IPS-NIHi11 (cell line): ENCODE measurements at regions not wholly inside any gene's neighbourhood (a gene's known extent, or its start where the extent isn't known, plus 50 kb on each side); places are given as distances from the start of the nearest gene placed in this dataset.

Source experiments
- DNase-seq: peaks from one replicate; pipeline ENCODE4 v3.0.0; 2012; ENCODE audit warnings: mixed read lengths, low spot score

DNA sequence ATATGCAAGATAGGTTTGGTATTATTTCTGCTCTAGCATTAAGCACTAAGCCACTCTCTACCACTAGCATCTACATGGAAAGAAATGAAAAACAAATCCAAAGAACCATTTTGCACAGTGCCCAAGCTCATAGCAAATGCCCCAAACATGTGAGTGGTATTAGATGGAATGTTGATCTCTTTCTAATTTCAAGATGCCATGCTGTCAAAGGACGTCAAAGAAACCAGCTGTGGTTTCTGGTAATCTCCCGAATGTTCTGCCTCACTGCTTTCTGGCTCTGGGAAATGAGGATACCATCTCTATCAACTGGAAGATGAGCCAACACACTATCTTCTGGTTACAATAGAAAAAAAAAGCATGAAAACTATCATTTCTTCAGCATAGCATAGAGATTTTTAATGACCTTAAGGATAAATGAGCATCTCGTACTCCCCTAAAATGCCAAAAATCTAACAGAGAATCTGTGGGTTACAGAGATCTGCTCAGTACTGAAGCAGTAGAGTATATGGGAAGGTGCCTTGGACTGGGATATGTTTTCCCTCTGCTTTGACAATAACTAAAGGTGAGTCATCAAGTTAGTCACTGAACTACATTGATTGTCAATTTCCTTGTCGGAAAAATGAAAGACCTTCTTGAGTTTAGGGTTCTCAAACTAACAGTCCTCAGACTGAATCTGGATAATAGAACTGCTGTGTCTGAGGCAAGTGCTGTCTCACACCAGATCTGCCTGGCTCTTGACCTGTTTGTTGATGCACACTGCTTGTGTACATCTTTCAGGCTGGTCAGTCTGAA, 244.8 kb upstream of the NCKAP5 start:
- no peak for DNase-seq

DNA sequence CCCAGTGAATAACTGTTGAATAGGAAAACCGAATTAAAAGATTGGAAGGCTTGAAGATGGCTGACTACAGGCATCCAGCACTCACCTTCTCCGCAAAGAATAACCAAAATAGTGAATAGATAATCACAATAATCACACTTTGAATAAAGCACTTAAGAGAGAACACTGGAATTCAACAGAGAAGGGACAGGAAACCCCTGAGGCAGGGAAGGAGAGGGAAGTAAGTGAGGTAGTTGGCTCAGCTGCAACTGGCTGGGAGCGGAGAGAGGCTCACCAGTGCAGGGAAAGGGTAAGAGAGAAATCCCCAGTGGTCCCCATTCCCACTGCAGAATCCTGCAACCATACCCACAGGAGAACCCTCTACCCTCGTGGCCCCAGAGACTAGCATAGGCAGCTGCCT, 246.6 kb upstream of the NCKAP5 start:
- DNase-seq = no peak

DNA sequence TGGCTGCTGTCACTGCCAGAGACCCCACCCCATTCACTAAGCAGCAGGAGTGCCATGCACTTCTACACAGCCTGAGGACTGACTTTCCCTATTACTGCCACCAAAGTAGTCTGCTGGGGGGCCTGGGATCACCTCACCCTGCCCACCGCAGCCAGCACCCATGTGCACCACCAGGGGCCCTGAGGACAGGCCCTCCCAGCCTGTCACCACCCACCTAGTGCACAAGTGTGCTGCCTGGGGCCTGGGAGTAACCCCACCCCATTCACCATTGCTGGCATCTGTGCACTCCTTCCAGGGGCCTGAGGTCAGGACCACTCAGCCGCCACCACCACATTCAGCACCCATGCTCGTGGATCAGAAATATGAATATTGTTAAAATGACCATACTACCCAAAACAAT, 247.8 kb upstream of the NCKAP5 start:
- no peak for DNase-seq

- no peak for DNase-seq
Observed at GRCh38 chr2:133817680-133818566, 249.7 kb upstream of the NCKAP5 start.

DNA sequence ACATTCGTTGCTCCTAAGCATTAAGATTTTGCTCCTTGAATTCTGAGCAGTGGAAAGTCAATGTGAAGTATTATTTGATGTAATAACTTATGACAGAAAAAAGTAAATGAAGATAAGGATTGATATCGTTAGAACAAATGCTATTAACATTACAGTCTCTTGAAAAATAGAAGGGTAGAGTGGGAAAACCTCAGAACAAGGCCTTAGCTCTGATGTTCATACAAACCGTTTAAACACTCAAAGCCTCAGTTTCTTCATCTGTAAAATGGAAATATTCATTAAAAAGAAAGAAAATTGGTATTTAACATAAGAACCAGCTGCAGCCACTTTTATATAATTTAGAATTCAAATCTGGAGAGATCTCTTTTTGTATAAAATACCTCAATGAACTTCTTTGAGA, 250.4 kb upstream of the NCKAP5 start:
- DNase-seq = no peak

- no peak for DNase-seq
Observed at GRCh38 chr2:133819906-133820305, 251.6 kb upstream of the NCKAP5 start.

DNA sequence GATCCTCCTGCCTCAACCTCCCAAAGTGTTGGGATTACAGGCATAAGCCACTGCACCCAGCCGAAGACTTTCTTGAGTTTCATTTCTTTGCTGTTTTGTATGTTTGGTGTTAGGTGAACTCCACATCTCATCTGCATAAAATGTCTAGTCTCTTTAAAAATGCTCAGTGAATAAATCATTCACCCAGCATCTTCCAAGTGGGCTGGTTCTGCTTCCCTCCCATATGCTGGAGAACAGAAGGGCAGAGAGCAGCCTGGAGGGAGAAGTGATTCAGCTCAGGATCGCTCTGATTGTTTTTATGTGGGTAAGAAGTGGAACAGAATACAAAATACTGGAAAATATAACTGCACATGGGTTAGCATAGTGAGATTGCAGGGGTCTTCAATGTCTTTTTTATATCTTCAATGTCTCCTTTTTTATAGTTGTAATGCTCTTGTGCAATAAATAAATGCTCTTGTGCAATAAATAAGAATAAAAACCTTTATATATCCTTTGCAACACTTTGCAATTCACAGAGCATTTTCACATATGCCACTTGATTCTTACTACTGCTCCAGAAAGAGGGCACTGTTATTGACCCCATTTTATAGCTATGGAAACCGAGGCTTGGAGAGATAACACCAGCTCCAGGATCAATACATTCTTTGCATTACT, 253.0 kb upstream of the NCKAP5 start:
- no peak for DNase-seq

DNA sequence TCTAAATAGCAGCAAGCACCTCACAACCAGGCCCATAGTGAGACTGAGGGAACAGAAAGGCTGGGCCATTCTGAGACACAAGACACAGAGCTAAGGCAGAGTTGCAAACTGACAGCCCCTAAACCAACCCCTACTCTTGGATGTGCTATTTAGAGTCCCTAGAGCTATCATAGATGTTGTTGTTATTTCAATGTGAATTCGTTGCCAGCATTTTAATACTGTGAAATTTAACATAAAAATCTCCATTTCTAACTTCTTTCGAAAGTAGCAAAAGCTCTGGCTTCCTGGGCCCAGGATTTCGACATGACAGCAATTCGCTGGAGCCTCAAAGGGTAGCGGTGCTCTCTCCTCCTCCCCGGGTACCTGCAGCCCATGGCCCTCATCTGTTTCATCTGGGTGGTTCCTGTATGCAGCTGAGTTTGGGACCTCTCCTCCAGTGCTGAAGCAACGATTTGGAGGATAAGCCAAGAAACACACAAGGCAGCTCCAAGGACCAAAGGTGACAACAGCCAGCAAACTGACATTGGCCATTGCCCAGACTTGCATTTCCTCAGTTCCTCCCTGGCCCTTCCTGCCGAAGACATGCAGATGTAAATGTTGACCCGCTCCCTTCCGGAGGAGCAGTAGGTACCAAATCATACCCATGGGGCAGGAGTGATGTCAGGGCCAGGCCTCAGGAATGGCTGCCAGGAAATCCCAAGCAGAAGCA, 254.4 kb upstream of the NCKAP5 start:
- no peak for DNase-seq

GRCh38 chr2:133823226-133823550, 254.9 kb upstream of the NCKAP5 start:
- no peak for DNase-seq

GRCh38 chr2:133824869-133825268, 256.6 kb upstream of the NCKAP5 start:
- DNase-seq = no peak

- no peak for DNase-seq
Observed at GRCh38 chr2:133825778-133826177, 257.5 kb upstream of the NCKAP5 start.

DNA sequence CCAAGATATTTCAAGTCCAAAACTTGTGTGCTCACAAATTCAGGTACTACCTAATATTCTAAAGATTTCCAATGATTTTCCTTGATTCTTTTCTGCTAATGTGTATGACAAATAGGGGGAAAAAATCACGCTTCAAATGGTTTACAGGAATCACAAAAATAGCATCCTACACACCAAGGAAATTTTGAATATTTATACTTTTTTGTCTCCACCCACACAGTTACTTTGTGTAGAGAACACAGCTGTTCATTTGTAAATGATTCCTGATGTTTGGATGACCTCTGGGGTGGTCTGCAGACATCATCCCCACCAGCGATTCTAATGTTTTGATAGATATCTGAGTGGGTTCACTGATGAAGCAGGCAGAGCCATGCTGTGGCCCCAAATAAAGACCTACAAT, 260.6 kb upstream of the NCKAP5 start:
- no peak for DNase-seq

DNA sequence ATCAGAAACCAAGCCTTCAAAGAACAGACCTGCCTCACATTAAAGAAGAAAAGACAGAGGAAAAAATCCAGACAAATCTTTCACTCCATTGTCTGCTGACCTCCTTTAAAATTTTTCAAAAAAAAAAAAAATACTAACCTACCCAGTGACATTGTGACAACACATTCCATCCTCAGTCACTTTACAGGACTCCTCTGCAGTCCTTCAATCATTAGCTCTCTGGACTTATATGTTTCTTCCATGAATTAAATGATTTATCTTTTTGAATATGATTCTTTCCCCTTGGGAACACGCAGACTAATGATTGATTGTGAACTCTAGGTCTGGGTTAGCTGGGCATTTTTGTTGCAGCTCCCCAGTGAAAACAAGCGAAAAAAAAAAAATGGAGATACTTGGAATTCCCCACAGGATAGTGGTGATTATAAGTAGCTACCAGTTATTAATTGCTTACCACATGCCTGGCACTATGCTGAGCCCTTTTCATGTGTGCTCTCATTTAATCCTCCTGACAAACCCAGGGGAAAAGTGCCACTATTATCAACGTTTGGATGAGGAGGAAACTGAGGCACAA, 261.3 kb upstream of the NCKAP5 start:
- no peak for DNase-seq

- no peak for DNase-seq
Observed at GRCh38 chr2:133833746-133834145, 265.5 kb upstream of the NCKAP5 start.

DNA sequence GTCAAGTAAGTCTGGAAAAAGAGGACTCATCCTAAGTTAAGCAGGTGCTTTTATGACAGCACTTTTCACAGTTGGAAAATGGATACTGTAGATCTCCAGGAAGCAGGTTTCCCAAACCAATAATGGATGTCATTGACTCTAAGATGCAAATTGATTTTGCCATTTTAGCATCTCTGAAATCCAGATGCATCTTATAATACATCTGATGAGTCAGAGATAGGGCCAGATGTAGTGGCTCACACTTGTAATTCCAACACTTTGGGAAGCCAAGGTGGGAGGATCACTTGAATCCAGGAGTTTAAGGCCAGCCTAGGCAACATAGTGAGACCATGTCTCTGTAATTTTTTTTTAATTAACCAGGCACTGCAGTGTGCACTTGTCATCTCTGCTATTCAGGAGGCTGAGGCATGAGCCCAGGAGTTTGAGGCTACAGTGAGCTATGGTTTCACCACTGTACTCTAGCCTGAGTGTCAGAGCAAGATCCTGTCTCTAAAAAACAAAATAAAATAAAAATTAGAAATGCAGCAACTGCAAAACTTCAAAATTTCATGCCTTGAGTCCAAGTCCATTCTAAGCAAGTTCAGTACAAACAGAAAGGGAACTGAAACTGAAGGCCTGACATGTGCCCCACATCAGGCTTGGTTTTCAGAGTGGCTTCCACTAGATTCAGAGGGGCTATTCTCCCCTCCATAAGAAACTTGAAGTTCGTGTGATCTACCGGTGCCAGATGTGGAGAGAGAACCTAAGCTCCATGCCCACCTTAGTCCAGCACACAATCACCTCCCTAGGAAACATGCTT, 267.8 kb upstream of the NCKAP5 start:
- DNase-seq = no peak

DNA sequence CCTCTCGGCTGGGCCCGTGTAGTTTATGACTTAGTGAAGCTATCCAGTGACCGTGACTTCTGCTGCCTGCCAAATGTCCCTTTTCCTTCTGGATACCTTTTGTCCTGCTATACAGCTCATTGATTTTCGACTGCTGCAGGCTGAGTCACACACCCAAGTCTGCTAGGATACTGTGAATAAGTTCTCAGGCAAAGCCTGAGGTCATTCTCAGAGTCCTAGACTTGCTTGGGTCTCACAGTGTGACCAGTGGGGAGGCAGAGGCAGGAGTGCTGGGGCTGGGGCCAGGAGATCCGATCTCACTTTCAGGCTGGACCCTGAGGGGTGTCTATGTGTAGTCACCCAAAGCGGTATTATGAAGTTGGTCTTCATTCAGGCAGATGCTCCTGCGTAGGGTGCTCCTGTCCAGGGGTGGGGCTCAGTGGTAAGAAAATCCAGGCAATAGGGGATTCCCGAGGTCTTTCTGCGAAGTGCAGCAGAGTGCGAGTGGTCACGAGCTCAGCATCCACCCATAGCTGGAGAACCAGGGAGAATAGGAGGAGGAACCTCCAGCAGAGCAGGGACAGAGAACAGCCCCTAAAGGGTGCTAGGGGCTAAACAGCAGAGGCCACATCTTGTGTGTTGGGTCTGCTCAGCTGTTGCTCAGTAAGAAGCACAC, 268.6 kb upstream of the NCKAP5 start:
- DNase-seq = no peak

DNA sequence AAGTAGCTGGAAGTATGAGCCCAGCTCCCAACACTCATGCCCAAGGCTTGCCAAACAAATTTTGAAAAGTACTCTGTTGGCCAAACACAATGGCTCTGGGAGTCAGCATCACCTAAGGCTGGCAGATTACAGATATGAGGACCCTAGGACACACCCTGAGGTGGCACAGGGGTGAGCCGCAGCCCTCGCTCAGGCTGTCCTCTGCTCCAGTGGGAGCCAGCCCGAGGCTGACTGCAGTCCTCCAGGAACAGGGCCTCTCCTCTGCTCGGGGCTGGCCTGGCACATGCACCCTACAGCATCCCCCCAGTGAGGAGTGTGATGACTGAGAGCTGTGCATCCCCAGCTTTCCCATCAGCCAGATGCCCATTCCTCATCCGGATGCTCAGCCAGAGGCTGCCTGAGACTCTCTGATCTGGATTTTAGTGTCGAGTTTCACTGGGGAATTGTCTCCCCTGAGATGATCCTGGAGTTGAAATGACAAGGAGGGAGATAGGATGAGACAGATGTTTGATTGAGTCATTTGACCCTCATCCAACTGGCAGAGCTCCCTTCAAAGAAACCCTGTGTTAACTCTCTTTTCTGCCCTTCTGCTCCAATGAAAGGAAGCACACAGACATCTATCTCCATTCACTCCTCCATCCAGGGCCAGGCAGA, 269.3 kb upstream of the NCKAP5 start:
- no peak for DNase-seq

GRCh38 chr2:133838642-133839365, 270.5 kb upstream of the NCKAP5 start:
- no peak for DNase-seq

GRCh38 chr2:133839677-133840076, 271.4 kb upstream of the NCKAP5 start:
- no peak for DNase-seq
